H9 (cell line): ENCODE measurements at regions not wholly inside any gene's neighbourhood (a gene's known extent, or its start where the extent isn't known, plus 50 kb on each side); places are given as distances from the start of the nearest gene placed in this dataset.

Experiments
- DNase-seq: peaks from one replicate; pipeline ENCODE4 v3.0.0-alpha.2; 2017
- H2AFZ ChIP-seq: one replicate; pipeline ENCODE4 v1.6.1; 2013; ENCODE audit warnings: mild to moderate bottlenecking, low read length, control low read depth, moderate library complexity
- H2AK5ac ChIP-seq: 2 replicates; pipeline ENCODE4 v1.6.1; 2013; ENCODE audit warnings: low read length, control low read depth, mixed read lengths; ENCODE audit not compliant: insufficient read length
- H2BK120ac ChIP-seq: one replicate; pipeline ENCODE4 v1.6.1; 2013; ENCODE audit warnings: low read depth, mild to moderate bottlenecking, low read length, control low read depth, inconsistent platforms; ENCODE audit not compliant: poor library complexity, severe bottlenecking
- H2BK12ac ChIP-seq: 2 replicates; pipeline ENCODE4 v1.6.1; 2013; ENCODE audit warnings: low read length, control low read depth, mixed read lengths, low read depth; ENCODE audit not compliant: insufficient read length
- H2BK15ac ChIP-seq: 2 replicates; pipeline ENCODE4 v1.6.1; 2013; ENCODE audit warnings: low read depth, low read length, control low read depth
- H2BK20ac ChIP-seq: one replicate; pipeline ENCODE4 v1.6.1; 2013; ENCODE audit warnings: low read depth, mild to moderate bottlenecking, low read length, control low read depth, inconsistent platforms; ENCODE audit not compliant: poor library complexity, severe bottlenecking
- H2BK5ac ChIP-seq: 2 replicates; pipeline ENCODE4 v1.6.1; 2013; ENCODE audit warnings: low read length, control low read depth, mixed read lengths; ENCODE audit not compliant: insufficient read length
- H3K14ac ChIP-seq: 2 replicates; pipeline ENCODE4 v1.6.1; 2013; ENCODE audit warnings: low read length, control low read depth; ENCODE audit not compliant: insufficient read depth
- H3K18ac ChIP-seq: 2 replicates; pipeline ENCODE4 v1.6.1; 2013; ENCODE audit warnings: low read depth, mild to moderate bottlenecking, mixed read lengths, low read length, control low read depth; ENCODE audit not compliant: insufficient read length
- H3K23ac ChIP-seq: 2 replicates; pipeline ENCODE4 v1.6.1; 2013; ENCODE audit warnings: low read length, control low read depth, mixed read lengths, low read depth; ENCODE audit not compliant: insufficient read length
- H3K23me2 ChIP-seq: 2 replicates; pipeline ENCODE4 v1.6.1; 2013; ENCODE audit warnings: low read depth, mild to moderate bottlenecking, mixed read lengths, low read length, control low read depth; ENCODE audit not compliant: insufficient read length, poor library complexity, severe bottlenecking
- H3K27ac ChIP-seq: 2 replicates; pipeline ENCODE4 v1.5.1; 2013; ENCODE audit warnings: low read length, control low read depth, mixed read lengths, low read depth; ENCODE audit not compliant: insufficient read length
- H3K27me3 ChIP-seq: 2 replicates; pipeline ENCODE4 v1.6.1; 2013; ENCODE audit warnings: low read length, control low read depth, inconsistent platforms; ENCODE audit not compliant: insufficient read depth
- H3K4ac ChIP-seq: 2 replicates; pipeline ENCODE4 v1.6.1; 2013; ENCODE audit warnings: low read depth, mild to moderate bottlenecking, control low read depth, inconsistent platforms, low read length, moderate library complexity
- H3K4me1 ChIP-seq: 2 replicates; pipeline ENCODE4 v1.6.1; 2013; ENCODE audit warnings: low read length, control low read depth, inconsistent platforms; ENCODE audit not compliant: insufficient read depth
- H3K4me2 ChIP-seq: 2 replicates; pipeline ENCODE4 v1.6.1; 2013; ENCODE audit warnings: low read length, control low read depth, mixed read lengths; ENCODE audit not compliant: insufficient read length, insufficient read depth
- H3K56ac ChIP-seq: 2 replicates; pipeline ENCODE4 v1.6.1; 2013; ENCODE audit warnings: low read depth, mild to moderate bottlenecking, mixed read lengths, low read length, control low read depth; ENCODE audit not compliant: insufficient read length
- H3K79me1 ChIP-seq: 2 replicates; pipeline ENCODE4 v1.6.1; 2013; ENCODE audit warnings: low read depth, mild to moderate bottlenecking, moderate library complexity, low read length, control low read depth, inconsistent platforms; ENCODE audit not compliant: insufficient read depth, poor library complexity, severe bottlenecking
- H3K79me2 ChIP-seq: 2 replicates; pipeline ENCODE4 v1.6.1; 2013; ENCODE audit warnings: low read length, control low read depth, inconsistent platforms; ENCODE audit not compliant: insufficient read depth
- H3K9ac ChIP-seq: 2 replicates; pipeline ENCODE4 v1.6.1; 2013; ENCODE audit warnings: low read length, control low read depth, mixed read lengths; ENCODE audit not compliant: insufficient read length; ENCODE audit errors: extremely low read depth
- H3K9me3 ChIP-seq: one replicate; pipeline ENCODE4 v1.6.1; 2013; ENCODE audit warnings: low read depth, low read length, inconsistent platforms; ENCODE audit not compliant: control insufficient read depth
- H3T11ph ChIP-seq: one replicate; pipeline ENCODE4 v1.6.1; 2013; ENCODE audit warnings: mild to moderate bottlenecking, low read length, control low read depth, inconsistent platforms
- H4K20me1 ChIP-seq: one replicate; pipeline ENCODE4 v1.6.1; 2013; ENCODE audit not compliant: control insufficient read depth, insufficient read length, insufficient read depth
- H4K5ac ChIP-seq: 2 replicates; pipeline ENCODE4 v1.6.1; 2013; ENCODE audit warnings: low read depth, mild to moderate bottlenecking, mixed read lengths, low read length, control low read depth; ENCODE audit not compliant: insufficient read length
- H4K8ac ChIP-seq: replicated peaks from 2 replicates; pipeline ENCODE4 v1.6.1; 2013; ENCODE audit warnings: low read length, control low read depth, mixed read lengths, low read depth; ENCODE audit not compliant: insufficient read length
- H4K91ac ChIP-seq: 2 replicates; pipeline ENCODE4 v1.6.1; 2013; ENCODE audit warnings: low read depth, mild to moderate bottlenecking, moderate library complexity, mixed read lengths, low read length, control low read depth; ENCODE audit not compliant: insufficient read length
- H3K27ac Mint-ChIP-seq, 3 experiments: 2 replicates in 2 of 3; 3 replicates in 1 of 3; pipeline ENCODE4 v1.8.0; 2020 to 2021; ENCODE audit warnings: mixed read lengths in 3 of 3, mild to moderate bottlenecking in 1 of 3, moderate library complexity in 1 of 3
- H3K27me3 Mint-ChIP-seq: 2 replicates; pipeline ENCODE4 v1.8.0; 2021; ENCODE audit warnings: low read depth, mild to moderate bottlenecking, moderate library complexity, mixed read lengths
- H3K36me3 Mint-ChIP-seq, 3 experiments: 2 replicates in 2 of 3; 3 replicates in 1 of 3; pipeline ENCODE4 v1.8.0; 2020 to 2021; ENCODE audit warnings: low read depth in 3 of 3, mixed read lengths in 3 of 3; ENCODE audit not compliant: insufficient read depth in 1 of 3
- H3K4me1 Mint-ChIP-seq, 2 experiments: 2 replicates each; pipeline ENCODE4 v1.8.0; 2020; ENCODE audit warnings: mixed read lengths in 2 of 2
- H3K4me3 Mint-ChIP-seq, 2 experiments: 2 replicates in 1 of 2; 3 replicates in 1 of 2; pipeline ENCODE4 v1.8.0; 2020 to 2021; ENCODE audit warnings: mild to moderate bottlenecking in 2 of 2, mixed read lengths in 2 of 2, moderate library complexity in 1 of 2
- H3K9me3 Mint-ChIP-seq, 2 experiments: 2 replicates in 1 of 2; 3 replicates in 1 of 2; pipeline ENCODE4 v1.8.0; 2020; ENCODE audit warnings: mild to moderate bottlenecking in 2 of 2, mixed read lengths in 2 of 2, moderate library complexity in 1 of 2
- CTCF ChIP-seq: fragments of 200-600 bp; sonication (generic); conservative IDR thresholded peaks from 3 replicates; pipeline ENCODE4 v1.8.0; 2021; ENCODE audit warnings: antibody characterized with exemption, mild to moderate bottlenecking
- WGBS: extraction: QIAGEN DNeasy Blood & Tissue Kit; methylation state at CpG from one replicate; pipeline ENCODE4 v1.1.7; 2013; ENCODE audit warnings: missing lambda C conversion rate, low lambda C conversion rate, mixed read lengths; ENCODE audit not compliant: insufficient read length; ENCODE audit errors: extremely low coverage; 5-methylcytosine and 5-hydroxymethylcytosine counted together

- Mint-ChIP-seq H3K36me3 (0 out of 7 replicates have a peak, but pooled peaks cover 0 to 2% (median 0%) of the 10 kb centered on the region in 3 experiments), H3K27me3 (no peaks in the 10 kb centered on the region), H3K4me3 (no peak overlapping the region), H3K4me1 (peaks cover 17 to 28% of the 10 kb centered on the region in 2 experiments), H3K9me3 (peaks cover 0 to 2% of the 10 kb centered on the region in 2 experiments; a peak in 2 of 5 replicates), H3K27ac (peak overlapping the region in 1 of 3 experiments; percentile 23; a peak in 2 of 7 replicates)
- H3K23ac ChIP-seq: no peak overlapping the region
- no peak overlapping the region for H2BK20ac ChIP-seq
- H3K27me3 ChIP-seq: no peaks in the 10 kb centered on the region
- H3K23me2 ChIP-seq: no peaks in the 10 kb centered on the region
- H4K20me1 ChIP-seq: no peaks in the 10 kb centered on the region
- no peak overlapping the region for H4K91ac ChIP-seq
- H3T11ph ChIP-seq: no peak overlapping the region
- H4K8ac ChIP-seq: no peak overlapping the region
- no peak overlapping the region for H4K5ac ChIP-seq
- H2AK5ac ChIP-seq: no peak overlapping the region
- H3K79me2 ChIP-seq: no peaks in the 10 kb centered on the region
- no peak for DNase-seq
- no peak overlapping the region for H2AFZ ChIP-seq
- H3K9ac ChIP-seq: no peak overlapping the region
- no CpG with 5 or more reads among the region's 4 CpGs for WGBS
- no peak overlapping the region for H2BK5ac ChIP-seq
- no peak overlapping the region for H3K4me2 ChIP-seq
- H2BK120ac ChIP-seq: no peak overlapping the region
- H3K79me1 ChIP-seq: no peaks in the 10 kb centered on the region
- no peaks in the 10 kb centered on the region for H3K9me3 ChIP-seq
- H3K14ac ChIP-seq: no peak overlapping the region
- TF ChIP-seq CTCF: no peak
- no peaks in the 10 kb centered on the region for H3K4me1 ChIP-seq
- H2BK12ac ChIP-seq: no peak overlapping the region
- H3K27ac ChIP-seq: no peak overlapping the region
- no peak overlapping the region for H3K4ac ChIP-seq
- H2BK15ac ChIP-seq: no peak overlapping the region
- H3K56ac ChIP-seq: no peak overlapping the region
- no peak overlapping the region for H3K18ac ChIP-seq
Measured at GRCh38 chrX:95101851-95102390, 1427.9 kb downstream of the FAM133A start.
